ENCODE measurements at regions not wholly inside any gene's neighbourhood (a gene's known extent, or its start where the extent isn't known, plus 50 kb on each side); places are given as distances from the start of the nearest gene placed in this dataset.
"Not testable (repeated sequence)": the region's sequence is repeated elsewhere in the genome, so short reads cannot be mapped to it uniquely, and the experiment has no call there.

- no peak overlapping the region for H3K4me3 ChIP-seq
- no peaks in the 10 kb centered on the region for H3K36me3 ChIP-seq
- ATAC-seq, result no peak
- no peaks in the 10 kb centered on the region for H3K27me3 ChIP-seq
- no peaks in the 10 kb centered on the region for H3K4me1 ChIP-seq
- no peak for TF ChIP-seq POLR2A (IDR thresholded peaks at IDR 0.05)
- TF ChIP-seq CTCF (IDR thresholded peaks at IDR 0.05), result no peak
- no peak for TF ChIP-seq POLR2AphosphoS5 (IDR thresholded peaks at IDR 0.05)
- no peak for TF ChIP-seq EP300 (IDR thresholded peaks at IDR 0.05)
- H3K27ac ChIP-seq, result no peak overlapping the region
- no peaks in the 10 kb centered on the region for H3K9me3 ChIP-seq
- 29 to 56% methylated on average over 1 to 2 of the region's 2 CpGs for WGBS, 2 donors (ENCODE audit: low coverage in 1 of 2)
Observed at GRCh38 chrX:92213786-92214185, 434.6 kb downstream of the PCDH11X start.

GRCh38 chrX:92215011-92215410 is 435.8 kb downstream of the PCDH11X start:
- H3K4me3 ChIP-seq, H3K36me3 ChIP-seq, ATAC-seq, H3K27ac ChIP-seq, H3K27me3 ChIP-seq, H3K9me3 ChIP-seq, H3K4me1 ChIP-seq: not testable (repeated sequence)
- 93% methylated on average over 6 to 12 of the region's 21 CpGs for WGBS, 2 donors (ENCODE audit: low coverage in 1 of 2)

- TF ChIP-seq EP300 (IDR thresholded peaks at IDR 0.05) (no peak), POLR2AphosphoS5 (IDR thresholded peaks at IDR 0.05) (no peak)
- no peak for ATAC-seq
- no peak overlapping the region for H3K4me3 ChIP-seq
- H3K36me3 ChIP-seq, result no peaks in the 10 kb centered on the region
- H3K27ac ChIP-seq, result no peak overlapping the region
- H3K9me3 ChIP-seq, result no peaks in the 10 kb centered on the region
- H3K27me3 ChIP-seq, result no peaks in the 10 kb centered on the region
- no peaks in the 10 kb centered on the region for H3K4me1 ChIP-seq
- 54 to 80% methylated on average over 1 to 2 of the region's 2 CpGs for WGBS, 2 donors (ENCODE audit: low coverage in 1 of 2)
Observed at GRCh38 chrX:92224406-92224805, 445.2 kb downstream of the PCDH11X start.

- H3K27me3 ChIP-seq, result no peaks in the 10 kb centered on the region
- H3K9me3 ChIP-seq, result no peaks in the 10 kb centered on the region
- WGBS, 2 donors (ENCODE audit: low coverage in 1 of 2), result 61 to 65% methylated on average over 2 to 3 of the region's 3 CpGs
- no peaks in the 10 kb centered on the region for H3K36me3 ChIP-seq
- H3K4me3 ChIP-seq, result no peak overlapping the region
- H3K4me1 ChIP-seq, result no peaks in the 10 kb centered on the region
- no peak overlapping the region for H3K27ac ChIP-seq
- TF ChIP-seq CTCF (IDR thresholded peaks at IDR 0.05) (no peak), EP300 (IDR thresholded peaks at IDR 0.05) (no peak), POLR2A (IDR thresholded peaks at IDR 0.05) (no peak), POLR2AphosphoS5 (IDR thresholded peaks at IDR 0.05) (no peak)
- ATAC-seq, result no peak
Observed at GRCh38 chrX:92230628-92231027, 451.5 kb downstream of the PCDH11X start.

GRCh38 chrX:92231391-92231790 is 452.2 kb downstream of the PCDH11X start:
- ATAC-seq, result no peak
- TF ChIP-seq POLR2AphosphoS5 (IDR thresholded peaks at IDR 0.05) (no peak), EP300 (IDR thresholded peaks at IDR 0.05) (no peak), POLR2A (IDR thresholded peaks at IDR 0.05) (no peak), CTCF (IDR thresholded peaks at IDR 0.05) (no peak)
- H3K4me1 ChIP-seq, result no peaks in the 10 kb centered on the region
- 38 to 58% methylated on average over 2 of the region's 2 CpGs for WGBS, 2 donors (ENCODE audit: low coverage in 1 of 2)
- no peak overlapping the region for H3K27ac ChIP-seq
- no peaks in the 10 kb centered on the region for H3K9me3 ChIP-seq
- no peaks in the 10 kb centered on the region for H3K27me3 ChIP-seq
- no peaks in the 10 kb centered on the region for H3K36me3 ChIP-seq
- H3K4me3 ChIP-seq, result no peak overlapping the region

- H3K9me3 ChIP-seq, result no peaks in the 10 kb centered on the region
- no peaks in the 10 kb centered on the region for H3K27me3 ChIP-seq
- H3K27ac ChIP-seq, result no peak overlapping the region
- no peak for ATAC-seq
- H3K4me3 ChIP-seq, result no peak overlapping the region
- 60 to 71% methylated on average over 3 of the region's 3 CpGs for WGBS, 2 donors (ENCODE audit: low coverage in 1 of 2)
- H3K4me1 ChIP-seq, result no peaks in the 10 kb centered on the region
- peak in 3 of 4 experiments; percentile 9 to 34 (median 33) for TF ChIP-seq CTCF (IDR thresholded peaks at IDR 0.05)
- no peak for TF ChIP-seq POLR2A (IDR thresholded peaks at IDR 0.05)
- TF ChIP-seq POLR2AphosphoS5 (IDR thresholded peaks at IDR 0.05), result no peak
- H3K36me3 ChIP-seq, result no peaks in the 10 kb centered on the region
Observed at GRCh38 chrX:92232182-92232581, 453.0 kb downstream of the PCDH11X start.
